Neuronal stem cell (in vitro differentiated cells): ENCODE measurements at regions not wholly inside any gene's neighbourhood (a gene's known extent, or its start where the extent isn't known, plus 50 kb on each side); places are given as distances from the start of the nearest gene placed in this dataset.

Experiments
- DNase-seq: peaks from one replicate; pipeline ENCODE4 v3.0.0-alpha.2; 2013; ENCODE audit warnings: low spot score
- H2AFZ ChIP-seq: one replicate; pipeline ENCODE4 v1.6.1; 2013; ENCODE audit warnings: mild to moderate bottlenecking, low read length, inconsistent platforms
- H2AK5ac ChIP-seq: 2 replicates; pipeline ENCODE4 v1.6.1; 2013; ENCODE audit warnings: low read depth, mild to moderate bottlenecking, inconsistent platforms, low read length, moderate library complexity, mixed read lengths
- H2BK120ac ChIP-seq: 2 replicates; pipeline ENCODE4 v1.6.1; 2013; ENCODE audit warnings: low read depth, mild to moderate bottlenecking, inconsistent platforms, low read length, moderate library complexity, mixed read lengths
- H2BK12ac ChIP-seq: one replicate; pipeline ENCODE4 v1.6.1; 2013; ENCODE audit warnings: low read length, inconsistent platforms
- H2BK15ac ChIP-seq: 2 replicates; pipeline ENCODE4 v1.6.1; 2013; ENCODE audit warnings: mild to moderate bottlenecking, low read length, inconsistent platforms, mixed read lengths
- H2BK5ac ChIP-seq: one replicate; pipeline ENCODE4 v1.6.1; 2013; ENCODE audit warnings: inconsistent platforms, mild to moderate bottlenecking, low read length, moderate library complexity
- H3K14ac ChIP-seq: one replicate; pipeline ENCODE4 v1.6.1; 2013; ENCODE audit warnings: low read length, inconsistent platforms
- H3K18ac ChIP-seq: 2 replicates; pipeline ENCODE4 v1.6.1; 2013; ENCODE audit warnings: low read length, inconsistent platforms
- H3K23ac ChIP-seq: 2 replicates; pipeline ENCODE4 v1.6.1; 2013; ENCODE audit warnings: low read depth, mild to moderate bottlenecking, mixed read lengths, low read length, inconsistent platforms; ENCODE audit not compliant: poor library complexity
- H3K27ac ChIP-seq: replicated peaks from 3 replicates; pipeline ENCODE4 v1.5.1; 2013; ENCODE audit warnings: low read length, inconsistent platforms
- H3K27me3 ChIP-seq, 3 experiments: 2 replicates each; pipeline ENCODE4 v1.6.1; 2013; ENCODE audit warnings: low read length in 3 of 3, mild to moderate bottlenecking in 2 of 3, inconsistent platforms in 1 of 3, low read depth in 1 of 3, mixed read lengths in 1 of 3, moderate library complexity in 1 of 3; ENCODE audit not compliant: control insufficient read depth in 3 of 3, insufficient read depth in 3 of 3
- H3K36me3 ChIP-seq, 2 donors: replicated peaks in 1 of 2; 2 replicates each; pipeline ENCODE4 v1.6.1; 2013; ENCODE audit warnings: low read length in 2 of 2; ENCODE audit not compliant: control insufficient read depth in 2 of 2, insufficient read depth in 2 of 2
- H3K4ac ChIP-seq: 2 replicates; pipeline ENCODE4 v1.6.1; 2013; ENCODE audit warnings: inconsistent platforms, mild to moderate bottlenecking, low read length, moderate library complexity
- H3K4me1 ChIP-seq, 2 donors: 1 replicate in 1 of 2; 2 replicates in 1 of 2; pipeline ENCODE4 v1.6.1; 2013; ENCODE audit warnings: low read length in 2 of 2, low read depth in 1 of 2; ENCODE audit not compliant: control insufficient read depth in 2 of 2, insufficient read depth in 1 of 2
- H3K4me2 ChIP-seq: one replicate; pipeline ENCODE4 v1.6.1; 2013; ENCODE audit warnings: mild to moderate bottlenecking, low read length, inconsistent platforms; ENCODE audit not compliant: insufficient read depth, poor library complexity, severe bottlenecking
- H3K4me3 ChIP-seq, 2 donors: 2 replicates each; pipeline ENCODE4 v1.5.1; 2013; ENCODE audit warnings: low read length in 2 of 2, mild to moderate bottlenecking in 2 of 2, inconsistent platforms in 1 of 2, moderate library complexity in 1 of 2
- H3K79me1 ChIP-seq: one replicate; pipeline ENCODE4 v1.6.1; 2013; ENCODE audit warnings: low read depth, mild to moderate bottlenecking, inconsistent platforms, low read length, moderate library complexity
- H3K9ac ChIP-seq: one replicate; pipeline ENCODE4 v1.6.1; 2013; ENCODE audit warnings: mild to moderate bottlenecking, low read depth, low read length, inconsistent platforms; ENCODE audit not compliant: poor library complexity
- H3K9me3 ChIP-seq, 2 donors: replicated peaks in 1 of 2; 2 replicates each; pipeline versions ENCODE3 to v1.6.1; 2013; ENCODE audit warnings: low read length in 2 of 2, mild to moderate bottlenecking in 2 of 2, inconsistent platforms in 1 of 2, low read depth in 1 of 2, mixed read lengths in 1 of 2, moderate library complexity in 1 of 2; ENCODE audit not compliant: control insufficient read depth in 2 of 2, insufficient read depth in 1 of 2
- H4K8ac ChIP-seq: one replicate; pipeline ENCODE4 v1.6.1; 2013; ENCODE audit warnings: low read depth, mild to moderate bottlenecking, inconsistent platforms, low read length, moderate library complexity
- H4K91ac ChIP-seq: one replicate; pipeline ENCODE4 v1.6.1; 2013; ENCODE audit warnings: low read length, low read depth, mild to moderate bottlenecking, inconsistent platforms; ENCODE audit not compliant: poor library complexity
- WGBS, 2 donors: extraction: QIAGEN DNeasy Blood & Tissue Kit; methylation state at CpG; one replicate each; pipeline ENCODE4 v1.1.7; 2013; ENCODE audit warnings: missing lambda C conversion rate in 2 of 2, mixed read lengths in 1 of 2; ENCODE audit not compliant: insufficient read length in 2 of 2, insufficient replicate concordance in 1 of 2; ENCODE audit errors: extremely low coverage in 2 of 2; 5-methylcytosine and 5-hydroxymethylcytosine counted together

DNA sequence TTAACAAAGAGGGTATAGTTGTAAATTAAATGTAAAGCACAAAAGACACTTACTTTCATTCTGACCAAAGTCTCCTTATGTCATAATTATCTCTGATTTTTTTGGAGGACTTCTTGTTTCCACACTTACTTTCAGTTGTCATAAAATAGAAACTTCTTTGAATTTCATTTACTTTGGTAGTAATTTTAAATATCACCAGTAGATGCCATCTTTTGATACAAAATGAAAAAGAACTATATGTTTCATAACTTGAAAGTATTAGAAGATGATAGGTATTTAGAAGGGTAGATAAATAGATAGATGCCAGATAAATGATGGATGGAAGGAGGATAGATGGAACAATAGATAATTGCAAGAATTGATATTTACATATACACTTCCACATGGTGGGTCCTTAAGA lies 1865.3 kb upstream of the CDH9 start:
- Histone ChIP-seq H3K27me3 (no peaks in the 10 kb centered on the region), H3K14ac (no peak overlapping the region), H3K9me3 (no peaks in the 10 kb centered on the region), H2BK5ac (no peak overlapping the region), H3K9ac (no peak overlapping the region), H3K23ac (no peak overlapping the region), H3K27ac (no peak overlapping the region), H3K4me2 (no peak overlapping the region), H3K4ac (no peak overlapping the region), H2BK12ac (no peak overlapping the region), H3K79me1 (no peaks in the 10 kb centered on the region), H3K4me3 (no peak overlapping the region), H4K91ac (no peak overlapping the region), H3K4me1 (no peaks in the 10 kb centered on the region), H3K36me3 (no peaks in the 10 kb centered on the region), H2AFZ (no peak overlapping the region), H2AK5ac (no peak overlapping the region), H4K8ac (no peak overlapping the region), H2BK120ac (no peak overlapping the region), H2BK15ac (no peak overlapping the region), H3K18ac (no peak overlapping the region)
- DNase-seq, result no peak

DNA sequence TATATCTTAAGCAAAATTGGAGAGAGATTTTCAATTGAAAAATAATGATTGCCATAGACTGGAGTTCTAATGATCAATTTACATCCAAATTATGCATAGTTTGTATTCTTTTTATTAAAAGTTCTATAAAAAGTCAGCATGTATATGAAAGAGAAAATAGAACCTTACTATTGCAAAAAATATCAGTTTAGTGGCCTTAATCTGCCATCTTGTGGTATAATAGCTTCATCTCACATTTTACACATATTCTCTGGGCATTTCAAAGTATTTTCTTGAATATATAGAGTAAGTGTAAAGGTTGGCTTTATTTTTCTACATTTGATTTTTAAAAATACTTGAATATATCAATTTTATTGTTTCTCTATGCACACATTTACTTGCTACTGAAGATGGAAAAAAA lies 1858.6 kb upstream of the CDH9 start:
- no peak for DNase-seq
- Histone ChIP-seq H3K27ac (no peak overlapping the region), H3K27me3 (no peaks in the 10 kb centered on the region), H2AFZ (no peak overlapping the region), H3K36me3 (no peaks in the 10 kb centered on the region), H4K91ac (no peak overlapping the region), H2BK5ac (no peak overlapping the region), H3K23ac (no peak overlapping the region), H3K4me3 (no peak overlapping the region), H2AK5ac (no peak overlapping the region), H3K4me1 (no peaks in the 10 kb centered on the region), H2BK120ac (no peak overlapping the region), H3K79me1 (no peaks in the 10 kb centered on the region), H3K9me3 (no peaks in the 10 kb centered on the region), H4K8ac (no peak overlapping the region), H3K18ac (no peak overlapping the region), H3K4ac (no peak overlapping the region), H2BK15ac (no peak overlapping the region), H3K14ac (no peak overlapping the region), H3K4me2 (no peak overlapping the region), H3K9ac (no peak overlapping the region), H2BK12ac (no peak overlapping the region)

DNA sequence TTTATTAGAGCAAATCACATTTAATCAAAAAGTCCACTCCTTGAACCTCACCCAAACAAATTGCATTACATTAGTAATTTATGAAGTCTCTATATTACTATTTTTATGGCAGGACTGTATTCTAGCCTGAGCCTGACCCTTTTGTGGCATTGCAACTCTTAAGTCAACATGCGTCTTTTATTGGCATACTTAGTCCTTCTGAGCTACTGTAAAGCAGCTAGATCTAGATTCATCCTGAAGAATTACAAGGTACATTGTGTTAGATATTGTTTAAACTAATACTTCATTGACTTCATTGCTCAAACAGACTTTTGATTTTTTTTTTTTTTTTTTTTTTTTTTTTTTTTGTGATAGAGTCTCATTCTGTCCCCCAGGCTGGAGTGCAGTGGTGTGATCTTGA lies 1842.5 kb upstream of the CDH9 start:
- Histone ChIP-seq H3K23ac (no peak overlapping the region), H3K14ac (no peak overlapping the region), H3K4me3 (no peak overlapping the region), H3K18ac (no peak overlapping the region), H3K9ac (no peak overlapping the region), H2AFZ (no peak overlapping the region), H3K79me1 (no peaks in the 10 kb centered on the region), H3K9me3 (peaks cover 0 to 1% of the 10 kb centered on the region in 2 donors), H3K36me3 (no peaks in the 10 kb centered on the region), H3K27ac (no peak overlapping the region), H3K4ac (no peak overlapping the region), H2BK12ac (no peak overlapping the region), H2AK5ac (no peak overlapping the region), H3K27me3 (no peaks in the 10 kb centered on the region), H3K4me2 (no peak overlapping the region), H2BK15ac (no peak overlapping the region), H4K8ac (no peak overlapping the region), H2BK5ac (no peak overlapping the region), H2BK120ac (no peak overlapping the region), H4K91ac (no peak overlapping the region), H3K4me1 (no peaks in the 10 kb centered on the region)
- no peak for DNase-seq
- no CpG with 5 or more reads among the region's 1 CpG for WGBS, 2 donors

DNA sequence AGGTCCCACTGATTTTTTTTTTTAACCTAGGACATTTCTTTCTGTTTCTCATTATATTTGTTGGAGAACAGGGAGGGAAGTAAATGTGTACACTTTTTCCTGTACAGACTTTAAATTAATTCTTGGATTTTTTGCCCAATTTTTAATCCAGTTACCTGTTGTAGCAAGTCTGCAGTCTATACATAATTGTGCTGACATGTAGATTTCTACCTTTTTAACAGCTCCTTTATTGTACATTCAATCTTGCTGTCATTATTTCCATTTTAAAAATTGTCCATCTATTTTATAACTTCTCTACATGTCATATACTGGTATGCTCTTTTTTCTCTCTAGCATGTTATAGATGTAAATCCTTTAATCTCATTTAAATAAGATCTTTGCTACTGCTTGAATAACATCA lies 1838.7 kb upstream of the CDH9 start:
- Histone ChIP-seq H4K8ac (no peak overlapping the region), H2BK12ac (no peak overlapping the region), H3K36me3 (no peaks in the 10 kb centered on the region), H3K18ac (no peak overlapping the region), H2BK5ac (no peak overlapping the region), H4K91ac (no peak overlapping the region), H3K27me3 (no peaks in the 10 kb centered on the region), H3K14ac (no peak overlapping the region), H2AFZ (no peak overlapping the region), H3K4me1 (no peaks in the 10 kb centered on the region), H3K4me2 (no peak overlapping the region), H2BK120ac (no peak overlapping the region), H3K4me3 (no peak overlapping the region), H3K9ac (no peak overlapping the region), H3K4ac (no peak overlapping the region), H2BK15ac (no peak overlapping the region), H2AK5ac (no peak overlapping the region), H3K9me3 (no peaks in the 10 kb centered on the region), H3K23ac (no peak overlapping the region), H3K27ac (no peak overlapping the region), H3K79me1 (no peaks in the 10 kb centered on the region)
- DNase-seq, result no peak
